Sigmoid colon (tissue), 3 donors: ENCODE measurements at regions not wholly inside any gene's neighbourhood (a gene's known extent, or its start where the extent isn't known, plus 50 kb on each side); places are given as distances from the start of the nearest gene placed in this dataset.

Experiments
- CTCF ChIP-seq, 4 experiments: fragments of 450-650 bp in 3 of 4; fragments of 200-600 bp in 1 of 4; IDR thresholded peaks; one replicate each; pipeline ENCODE4 v1.5.1; 2016 to 2019; ENCODE audit warnings: antibody characterized with exemption in 4 of 4, mild to moderate bottlenecking in 3 of 4, moderate library complexity in 2 of 4
- POLR2A ChIP-seq, 2 donors: fragments of 450-650 bp; IDR thresholded peaks; one replicate each; pipeline ENCODE4 v1.6.1; 2016; ENCODE audit warnings: antibody characterized with exemption in 2 of 2, mild to moderate bottlenecking in 2 of 2, moderate library complexity in 2 of 2

- no peak for TF ChIP-seq CTCF (IDR thresholded peaks at IDR 0.05)
- no peak for TF ChIP-seq POLR2A (IDR thresholded peaks at IDR 0.05)
Measured at GRCh38 chr6:125357515-125358256, 55.9 kb upstream of the HDDC2 start.
